Fibroblast of villous mesenchyme (primary cell): ENCODE measurements at regions not wholly inside any gene's neighbourhood (a gene's known extent, or its start where the extent isn't known, plus 50 kb on each side); places are given as distances from the start of the nearest gene placed in this dataset.
"Not testable (repeated sequence)": the region's sequence is repeated elsewhere in the genome, so short reads cannot be mapped to it uniquely, and the experiment has no call there.

Experiments used
- DNase-seq: peaks from one replicate; pipeline ENCODE4 v3.0.0-alpha.2; 2010; ENCODE audit warnings: low read depth
- H3K4me3 ChIP-seq: 2 replicates; pipeline ENCODE4 v1.5.1; 2011; ENCODE audit warnings: low read depth, mild to moderate bottlenecking, low read length
- CTCF ChIP-seq: IDR thresholded peaks from 2 replicates; pipeline ENCODE4 v1.5.1; 2012; ENCODE audit warnings: low read depth, mild to moderate bottlenecking, low read length; ENCODE audit not compliant: insufficient read depth

- DNase-seq: no peak
- TF ChIP-seq CTCF: no peak
- H3K4me3 ChIP-seq: no peak overlapping the region
Measured at GRCh38 chr1:30134466-30135217, 588.7 kb downstream of the MATN1 start.

DNA sequence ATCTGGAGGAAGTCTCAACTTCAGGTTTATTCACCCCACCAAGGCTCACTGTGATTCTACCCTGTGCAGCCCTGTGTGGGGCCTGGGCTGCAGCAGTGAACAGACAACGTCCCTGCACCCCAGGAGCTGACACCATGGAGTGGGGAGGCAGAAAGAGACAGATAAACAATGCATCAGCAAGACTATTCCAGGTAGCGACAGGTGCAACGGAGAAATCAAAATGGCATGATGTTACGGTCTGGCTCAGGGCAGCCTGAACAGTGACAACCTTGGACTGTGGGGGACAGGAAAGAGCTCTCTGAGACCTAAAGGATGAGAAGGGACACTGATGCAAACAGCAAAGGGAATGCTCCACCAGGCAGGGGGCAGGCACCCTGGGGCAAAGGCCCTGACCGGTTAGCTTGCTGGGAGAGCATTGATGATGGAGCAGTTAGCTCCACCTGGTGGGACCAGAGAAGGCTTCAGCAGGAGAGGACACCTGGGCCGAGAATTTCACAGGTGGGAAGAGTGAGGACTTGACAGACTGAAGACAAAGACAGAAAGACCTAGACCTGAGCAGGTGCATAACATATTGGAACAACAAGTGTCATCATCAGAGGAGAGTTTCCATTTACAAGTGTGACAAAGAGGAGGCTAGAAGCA, 589.9 kb downstream of the MATN1 start:
- no peak overlapping the region for H3K4me3 ChIP-seq
- DNase-seq: no peak
- TF ChIP-seq CTCF: no peak

DNA sequence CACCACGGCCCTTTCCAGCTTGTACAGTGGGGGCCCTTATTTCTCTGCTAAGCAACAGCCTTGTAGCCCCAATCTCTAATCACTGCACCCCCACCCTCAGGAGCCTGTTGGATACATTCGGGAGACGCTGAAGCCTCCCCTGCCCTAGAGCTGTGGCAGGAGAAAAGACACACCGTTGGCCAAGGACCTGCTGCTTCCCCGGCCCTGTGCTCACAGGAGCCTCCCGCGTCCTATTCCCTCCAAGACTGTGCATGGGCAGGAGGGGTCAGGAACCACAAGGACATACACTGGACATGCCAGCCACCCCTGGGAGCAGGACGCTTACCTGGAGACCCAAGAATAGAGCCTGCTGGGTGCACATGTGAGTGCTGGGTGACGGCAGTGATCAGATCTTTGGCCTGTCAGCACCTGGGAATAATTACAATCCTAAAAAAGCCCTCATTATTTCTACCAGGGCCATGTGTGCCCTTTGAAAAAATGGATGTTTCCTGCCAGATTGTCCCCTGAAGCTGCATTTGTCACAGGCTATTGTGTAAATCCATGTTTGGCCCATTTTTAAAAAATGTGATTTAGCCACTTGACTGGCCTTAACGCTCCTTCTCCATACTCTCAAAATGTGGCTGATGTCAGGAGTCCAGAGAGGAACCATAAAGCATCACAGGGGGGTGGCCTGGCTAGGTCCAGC, 590.6 kb downstream of the MATN1 start:
- no peak for DNase-seq
- no peak overlapping the region for H3K4me3 ChIP-seq
- no peak for TF ChIP-seq CTCF

DNA sequence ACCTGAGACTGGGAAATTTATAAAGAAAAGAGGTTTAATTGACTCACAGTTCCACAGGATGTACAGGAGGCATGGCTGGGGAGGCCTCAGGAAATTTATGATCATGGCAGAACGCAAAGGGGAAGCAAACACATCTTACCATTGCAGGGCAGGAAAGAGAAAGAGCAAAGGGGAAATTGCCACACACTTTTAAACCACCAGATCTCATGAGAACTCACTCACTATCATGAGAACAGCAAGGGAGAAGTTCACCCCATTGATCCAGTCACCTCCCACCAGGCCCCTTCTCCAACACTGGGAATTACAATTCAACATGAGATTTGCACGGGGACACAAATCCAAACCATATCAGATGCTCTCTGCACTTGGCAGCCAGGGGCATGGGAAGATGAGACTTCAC, 592.8 kb downstream of the MATN1 start:
- DNase-seq, H3K4me3 ChIP-seq: not testable (repeated sequence)

GRCh38 chr1:30130099-30130498, 593.3 kb downstream of the MATN1 start:
- H3K4me3 ChIP-seq: no peak overlapping the region
- no peak for DNase-seq
- no peak for TF ChIP-seq CTCF

- no peak overlapping the region for H3K4me3 ChIP-seq
- no peak for TF ChIP-seq CTCF
- DNase-seq: no peak
Measured at GRCh38 chr1:30129421-30130055, 593.8 kb downstream of the MATN1 start.

GRCh38 chr1:30129001-30129408, 594.4 kb downstream of the MATN1 start:
- no peak for TF ChIP-seq CTCF
- no peak for DNase-seq
- H3K4me3 ChIP-seq: no peak overlapping the region
